Islet precursor cell (in vitro differentiated cells): ENCODE measurements at regions not wholly inside any gene's neighbourhood (a gene's known extent, or its start where the extent isn't known, plus 50 kb on each side); places are given as distances from the start of the nearest gene placed in this dataset.
A peak's percentile ranks its signal among the peaks of the same experiment; 100 is the strongest.
"Not testable (repeated sequence)": the region's sequence is repeated elsewhere in the genome, so short reads cannot be mapped to it uniquely, and the experiment has no call there.

ENCODE experiments used
- DNase-seq: peaks from one replicate; pipeline ENCODE4 v3.0.0-alpha.2; 2018

- DNase-seq, result no peak
These were observed 79.4 kb downstream of the IGLL1 start for GRCh38 chr22:23500508-23501260.

- DNase-seq, result no peak
These were observed 80.1 kb downstream of the IGLL1 start for GRCh38 chr22:23499845-23500500.

DNA sequence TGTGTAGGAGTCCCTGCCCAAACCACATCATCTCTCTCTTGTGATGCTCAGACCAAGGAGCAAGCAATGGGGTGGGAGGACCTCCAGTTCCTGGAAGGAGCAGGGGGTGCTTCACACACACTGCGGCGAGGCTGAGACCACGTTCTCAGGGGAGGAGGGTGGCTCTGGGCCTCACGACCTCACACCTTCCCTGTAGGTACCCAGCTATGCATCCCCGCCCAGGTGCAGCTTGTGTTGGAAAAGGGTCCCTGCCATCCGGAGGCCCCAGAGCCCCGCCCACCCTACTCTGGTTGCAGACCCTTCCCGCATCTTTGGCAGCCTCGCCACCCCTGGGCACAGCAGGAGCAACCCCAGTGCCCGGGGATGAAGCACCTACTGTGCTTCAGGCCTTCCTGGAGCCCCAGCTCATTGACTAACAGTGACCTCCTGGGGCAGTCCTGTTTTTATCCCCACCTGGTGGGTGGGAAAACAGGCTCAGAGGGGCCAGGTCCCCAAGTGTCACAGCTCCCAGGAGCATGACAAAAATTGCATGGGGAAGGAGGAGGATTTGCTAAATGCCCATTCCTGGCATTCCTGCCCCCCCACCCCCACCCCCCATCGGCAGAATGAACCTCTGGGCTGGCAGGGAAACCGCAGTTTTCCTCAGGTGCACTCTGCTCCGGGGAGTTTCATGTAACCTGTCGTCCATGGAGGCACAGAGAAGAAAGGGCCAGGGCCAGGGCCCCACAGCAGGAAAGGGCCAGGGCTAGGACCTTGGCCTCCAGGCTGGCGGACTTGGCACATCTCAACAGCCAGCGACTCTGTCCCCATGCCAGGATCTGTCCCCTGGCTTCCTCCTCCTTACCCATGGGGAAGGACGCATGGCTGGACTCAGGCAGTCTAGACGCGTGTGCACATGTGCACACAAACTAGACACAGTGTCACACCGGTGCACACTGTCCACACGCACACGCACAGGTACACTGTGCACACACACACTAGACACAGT is 81.0 kb downstream of the IGLL1 start:
- no peak for DNase-seq

GRCh38 chr22:23497889-23498288 is 82.2 kb downstream of the IGLL1 start:
- not testable (repeated sequence) for DNase-seq

- DNase-seq, result peak; percentile 22
These were observed 82.8 kb downstream of the IGLL1 start for GRCh38 chr22:23497016-23497885.

GRCh38 chr22:23496445-23496833 is 83.7 kb downstream of the IGLL1 start:
- DNase-seq, result peak; percentile 14

GRCh38 chr22:23495614-23496444 is 84.3 kb downstream of the IGLL1 start:
- DNase-seq, result peak; percentile 32

DNA sequence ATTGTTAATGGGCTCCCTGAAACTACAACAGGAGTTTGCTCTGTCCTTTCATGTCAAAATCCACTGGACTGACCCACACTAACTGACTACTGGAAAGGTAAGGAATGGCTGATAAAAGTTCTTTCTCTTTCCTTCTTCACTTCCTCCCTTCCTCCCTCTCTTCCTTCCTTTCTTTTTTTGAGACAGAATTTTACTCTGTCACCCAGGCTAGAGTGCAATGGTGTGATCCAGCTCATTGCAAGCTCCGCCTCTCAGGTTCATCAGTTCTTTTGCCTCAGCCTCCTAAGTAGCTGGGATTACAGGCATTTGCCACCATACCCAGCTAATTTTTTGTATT is 85.2 kb downstream of the IGLL1 start:
- peak; percentile 1 for DNase-seq

DNA sequence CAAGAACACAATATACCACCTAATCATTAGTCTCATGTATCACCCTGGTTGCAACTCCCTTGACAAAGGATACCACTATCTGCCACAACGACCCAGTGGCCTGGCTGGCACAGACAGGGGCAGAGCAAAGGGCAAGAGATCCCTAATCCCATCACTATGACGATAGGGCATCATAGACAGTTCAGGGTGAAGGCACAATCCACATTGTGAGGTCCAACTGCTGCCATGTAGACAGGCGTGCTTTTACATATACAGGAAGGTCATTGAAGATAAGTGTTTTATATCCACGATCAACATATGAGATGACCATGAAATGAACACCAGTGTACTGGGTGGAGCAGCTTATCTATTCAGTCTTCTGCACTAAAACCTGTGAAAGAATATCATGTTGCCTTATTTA is 94.6 kb downstream of the IGLL1 start:
- DNase-seq, result no peak

DNA sequence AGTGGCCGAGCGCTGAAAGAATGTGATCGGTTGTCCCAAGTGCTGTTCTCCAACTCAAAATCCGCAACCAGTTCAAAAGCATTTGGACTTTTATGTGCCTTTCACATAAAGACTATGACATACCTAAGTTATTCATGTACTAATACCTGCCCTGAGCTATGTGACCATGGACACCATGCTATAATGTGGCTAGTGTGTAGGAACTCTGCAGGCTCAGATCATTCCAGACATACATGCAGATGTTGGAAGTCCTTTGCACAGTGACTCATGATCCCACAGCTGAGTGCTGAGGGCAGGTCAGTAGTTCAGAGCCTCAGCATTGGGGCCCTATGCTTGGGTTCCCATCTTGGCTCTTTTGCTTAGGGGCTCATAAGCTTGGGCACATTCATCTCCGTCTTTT is 95.4 kb downstream of the IGLL1 start:
- DNase-seq, result no peak

DNA sequence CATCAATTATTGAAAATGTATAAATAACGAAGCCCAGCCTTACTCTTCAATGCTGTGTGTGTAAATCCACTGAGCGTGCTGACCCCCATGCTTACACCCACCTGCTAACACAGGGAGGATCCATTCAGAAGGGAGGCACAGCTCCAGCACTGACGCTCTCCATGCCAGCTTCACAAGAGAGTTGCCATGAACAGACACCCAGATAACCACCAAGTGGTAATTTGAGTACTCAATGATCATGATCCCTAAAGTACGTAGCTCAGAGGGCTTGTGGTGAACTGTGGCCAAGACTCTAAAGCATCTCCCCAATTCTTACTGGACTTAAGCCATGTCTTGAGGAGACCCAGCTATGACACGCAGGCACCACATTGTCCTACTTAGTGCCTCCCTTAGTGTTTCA is 98.7 kb downstream of the IGLL1 start:
- no peak for DNase-seq

DNA sequence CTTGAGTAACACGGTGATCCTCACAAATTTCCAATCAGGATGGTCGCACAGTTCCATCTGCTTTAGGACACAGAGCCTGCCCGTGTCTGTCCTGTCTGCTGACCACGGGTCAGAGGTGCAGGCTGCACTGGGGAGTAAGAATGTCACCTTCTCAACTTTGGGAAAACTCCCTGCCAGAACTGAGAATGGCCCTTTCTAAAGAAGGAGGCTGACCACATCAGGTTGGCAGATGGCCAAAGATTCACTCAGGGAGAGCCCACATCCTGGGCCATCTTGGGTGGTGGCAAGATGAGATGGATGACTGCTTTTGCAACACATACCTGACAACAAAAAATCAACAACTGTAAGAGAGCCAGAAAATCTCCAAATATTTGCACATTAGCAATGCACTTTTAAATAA is 101.9 kb downstream of the IGLL1 start:
- no peak for DNase-seq

DNA sequence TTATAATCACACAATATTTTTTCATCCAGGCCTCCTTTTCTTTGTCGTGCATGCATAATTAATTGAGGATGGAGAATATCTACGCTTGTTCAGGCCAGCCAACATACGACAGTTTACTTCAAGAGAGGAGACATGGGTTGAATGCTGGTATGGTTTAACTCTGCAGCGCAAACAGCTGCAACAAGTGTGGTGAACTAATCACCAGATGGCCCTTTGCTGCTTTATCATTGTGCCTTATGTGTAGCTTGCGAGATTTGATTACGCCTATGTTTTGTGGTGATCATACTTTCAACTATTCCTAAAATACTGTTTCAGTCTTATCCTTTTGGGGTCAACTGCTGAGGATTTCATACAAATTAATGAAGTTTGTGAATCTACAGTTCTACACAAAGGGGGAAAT is 105.6 kb downstream of the IGLL1 start:
- not testable (repeated sequence) for DNase-seq

DNA sequence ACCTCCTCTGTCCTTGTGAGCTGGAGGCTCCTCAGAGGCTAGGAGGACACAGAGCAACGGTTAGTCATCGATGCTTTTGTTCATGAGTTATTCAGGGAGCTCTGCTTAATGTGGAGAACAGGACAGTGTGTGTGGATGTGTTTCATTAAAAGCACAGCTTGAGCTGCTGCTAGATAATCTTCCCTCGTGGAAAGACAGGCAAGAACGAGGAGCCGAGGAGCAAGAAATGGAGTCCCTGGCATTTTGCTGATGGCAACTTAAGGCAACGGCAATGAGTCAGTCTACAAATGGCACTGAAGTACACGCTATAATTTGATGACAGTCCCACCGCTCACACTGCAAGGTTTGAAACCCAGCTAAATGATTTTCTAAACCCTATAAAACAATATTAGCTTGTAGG is 106.2 kb downstream of the IGLL1 start:
- DNase-seq, result no peak

- DNase-seq, result not testable (repeated sequence)
These were observed 107.7 kb downstream of the IGLL1 start for GRCh38 chr22:23472376-23472775.

DNA sequence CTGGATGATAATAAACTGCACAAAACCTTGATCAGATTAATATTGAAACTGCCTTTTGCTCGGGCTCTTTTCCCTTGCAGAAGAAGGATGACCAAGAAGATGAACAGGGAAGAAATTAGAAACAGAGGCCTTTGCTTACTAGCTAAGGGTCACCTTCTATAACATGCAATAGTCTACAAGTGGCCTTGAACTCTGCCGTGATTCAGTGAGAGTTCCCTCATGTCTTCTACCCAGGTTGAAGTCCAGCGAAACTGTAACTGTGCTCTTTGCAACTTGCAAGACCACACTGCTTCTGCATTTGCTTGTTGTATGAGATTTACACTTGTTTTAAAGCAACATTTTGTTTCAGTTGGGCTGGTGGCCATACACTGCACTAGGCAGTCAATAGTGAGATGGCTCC is 108.4 kb downstream of the IGLL1 start:
- DNase-seq, result peak; percentile 9

- DNase-seq, result peak; percentile 36
These were observed 109.2 kb downstream of the IGLL1 start for GRCh38 chr22:23470811-23471389.

DNA sequence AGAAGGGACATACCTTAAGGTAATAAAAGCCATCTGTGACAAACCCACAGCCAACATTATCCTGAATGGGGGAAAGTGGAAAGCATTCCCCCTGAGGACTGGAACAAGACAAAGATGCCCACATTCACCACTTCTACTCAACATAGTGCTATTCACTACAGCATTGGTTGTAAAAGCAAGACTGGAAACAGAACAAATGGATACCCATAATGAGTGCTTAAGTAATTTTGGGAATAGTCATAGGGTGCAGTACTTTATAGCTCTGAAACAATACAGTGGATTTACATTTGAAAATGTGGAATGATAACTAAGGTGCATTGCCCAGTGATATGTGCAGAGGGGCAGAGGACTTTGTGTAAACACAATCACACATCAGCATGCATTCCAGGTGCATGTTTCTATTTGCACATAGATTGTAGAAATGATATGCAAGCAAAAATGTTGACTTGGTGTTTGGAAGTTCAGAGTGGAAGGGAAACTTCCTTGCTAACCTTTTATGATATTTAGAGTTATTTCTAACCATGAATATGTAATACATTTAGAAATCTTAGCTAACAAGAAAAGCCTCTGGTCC is 112.3 kb downstream of the IGLL1 start:
- DNase-seq, result no peak

- no peak for DNase-seq
These were observed 113.7 kb downstream of the IGLL1 start for GRCh38 chr22:23466351-23466750.

GRCh38 chr22:23464796-23465195 is 115.3 kb downstream of the IGLL1 start:
- not testable (repeated sequence) for DNase-seq

GRCh38 chr22:23460517-23461031 is 119.5 kb downstream of the IGLL1 start:
- not testable (repeated sequence) for DNase-seq
